ENCODE measurements at regions not wholly inside any gene's neighbourhood (a gene's known extent, or its start where the extent isn't known, plus 50 kb on each side); places are given as distances from the start of the nearest gene placed in this dataset.

DNA sequence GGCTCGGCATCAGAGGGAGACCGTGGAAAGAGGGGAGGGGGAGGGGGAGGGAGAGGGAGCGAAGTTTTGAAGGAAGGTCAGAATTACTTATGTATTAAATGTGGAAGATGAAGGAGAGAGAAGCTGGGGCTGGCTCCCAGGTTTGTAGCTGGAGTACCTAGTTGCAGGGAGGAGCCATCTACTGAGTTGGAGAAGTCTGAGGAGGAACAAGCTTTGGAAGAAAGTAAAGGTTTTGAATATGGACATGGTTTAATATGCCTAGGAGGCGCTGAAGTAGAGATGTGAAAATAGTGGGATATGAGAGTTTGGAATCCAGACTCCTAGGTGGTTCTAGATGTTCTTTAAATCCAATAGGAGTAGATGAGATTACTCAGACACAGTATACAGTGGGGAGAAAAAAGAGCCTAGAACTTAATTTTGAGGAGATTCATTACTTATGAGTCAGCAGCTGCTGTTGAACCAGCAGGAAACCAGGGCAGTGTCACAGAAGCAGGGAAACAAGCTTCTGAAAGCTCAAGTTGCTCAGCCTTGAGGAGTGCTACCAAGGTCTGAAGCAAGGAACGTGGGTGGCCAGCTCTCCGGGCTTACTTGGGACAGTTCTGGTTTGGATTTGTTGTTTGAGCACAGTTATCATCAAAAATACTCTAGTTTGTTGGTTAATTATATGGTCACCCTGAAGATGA lies 149.3 kb downstream of the UTRN start:
- DNase-seq (ENCODE audit: low read depth, low spot score) (no peak), ATAC-seq (peak; percentile 65)
- ChIA-PET POLR2A (interaction anchor here (0.6 kb wide), 1 partner anchor 44 kb away, joined by 3 read pairs; no protein-coding TSS in a partner anchor), CTCF (interaction anchor here (0.5 kb wide), 2 partner anchors 47 to 104 kb away, joined by 4 read pairs; no protein-coding TSS in a partner anchor)
- Histone ChIP-seq H3K9me3 (ENCODE audit: control insufficient read depth, insufficient read depth, low read depth, low read length) (no peaks in the 10 kb centered on the region), H3K4me1 (ENCODE audit: control insufficient read depth, insufficient read depth, low read length) (0 out of 2 replicates have a peak, but pooled peaks cover 3% of the 10 kb centered on the region), H3K27me3 (ENCODE audit: control insufficient read depth, insufficient read depth, low read length) (no peaks in the 10 kb centered on the region), H3K36me3 (ENCODE audit: control insufficient read depth, insufficient read depth, low read length) (peaks cover 14% of the 10 kb centered on the region), H3K4me3 (ENCODE audit: low read depth in 2 of 2, low read length in 2 of 2) (no peak overlapping the region), H3K27ac (ENCODE audit: low read length) (no peak overlapping the region)
- BruUV-seq (replicated peaks) = no TSS peak
- in situ Hi-C loops (cut with HindIII; ENCODE audit: low pct_unique_long_range_greater_than_20kb, low sequenced_read_pairs) (no loop called here), intact Hi-C loops (cut with micrococcal nuclease; ENCODE audit: unreplicated experiment) (no loop called here)
- TF ChIP-seq, protein P1, sequence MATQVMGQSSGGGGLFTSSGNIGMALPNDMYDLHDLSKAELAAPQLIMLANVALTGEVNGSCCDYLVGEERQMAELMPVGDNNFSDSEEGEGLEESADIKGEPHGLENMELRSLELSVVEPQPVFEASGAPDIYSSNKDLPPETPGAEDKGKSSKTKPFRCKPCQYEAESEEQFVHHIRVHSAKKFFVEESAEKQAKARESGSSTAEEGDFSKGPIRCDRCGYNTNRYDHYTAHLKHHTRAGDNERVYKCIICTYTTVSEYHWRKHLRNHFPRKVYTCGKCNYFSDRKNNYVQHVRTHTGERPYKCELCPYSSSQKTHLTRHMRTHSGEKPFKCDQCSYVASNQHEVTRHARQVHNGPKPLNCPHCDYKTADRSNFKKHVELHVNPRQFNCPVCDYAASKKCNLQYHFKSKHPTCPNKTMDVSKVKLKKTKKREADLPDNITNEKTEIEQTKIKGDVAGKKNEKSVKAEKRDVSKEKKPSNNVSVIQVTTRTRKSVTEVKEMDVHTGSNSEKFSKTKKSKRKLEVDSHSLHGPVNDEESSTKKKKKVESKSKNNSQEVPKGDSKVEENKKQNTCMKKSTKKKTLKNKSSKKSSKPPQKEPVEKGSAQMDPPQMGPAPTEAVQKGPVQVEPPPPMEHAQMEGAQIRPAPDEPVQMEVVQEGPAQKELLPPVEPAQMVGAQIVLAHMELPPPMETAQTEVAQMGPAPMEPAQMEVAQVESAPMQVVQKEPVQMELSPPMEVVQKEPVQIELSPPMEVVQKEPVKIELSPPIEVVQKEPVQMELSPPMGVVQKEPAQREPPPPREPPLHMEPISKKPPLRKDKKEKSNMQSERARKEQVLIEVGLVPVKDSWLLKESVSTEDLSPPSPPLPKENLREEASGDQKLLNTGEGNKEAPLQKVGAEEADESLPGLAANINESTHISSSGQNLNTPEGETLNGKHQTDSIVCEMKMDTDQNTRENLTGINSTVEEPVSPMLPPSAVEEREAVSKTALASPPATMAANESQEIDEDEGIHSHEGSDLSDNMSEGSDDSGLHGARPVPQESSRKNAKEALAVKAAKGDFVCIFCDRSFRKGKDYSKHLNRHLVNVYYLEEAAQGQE (IDR thresholded peaks at IDR 0.05; ENCODE audit: insufficient read depth in 1 of 2, low read depth in 2 of 2, low read length in 1 of 2) = no peak
- TF ChIP-seq POLR2AphosphoS5 (IDR thresholded peaks at IDR 0.05; ENCODE audit: low read depth, low read length) (no peak), SIN3A (IDR thresholded peaks at IDR 0.05; ENCODE audit: borderline replicate concordance, insufficient read depth, low read depth, low read length) (no peak), CTCF (IDR thresholded peaks at IDR 0.05) (no peak), TCF7L2 (IDR thresholded peaks at IDR 0.05; ENCODE audit: low read depth, low read length) (no peak)

- POLR2A ChIA-PET = no interaction called here
- peak; percentile 34; the same call in 1 of the 2 replicates for ATAC-seq
Measured at GRCh38 chr6:144435602-144436426, 150.7 kb downstream of the UTRN start.

More at GRCh38 chr6:144435602-144436426, 150.7 kb downstream of the UTRN start:
- no TSS peak for BruUV-seq (replicated peaks)
- TF ChIP-seq, protein P1 (IDR thresholded peaks at IDR 0.05; ENCODE audit: insufficient read depth in 1 of 2, low read depth in 2 of 2, low read length in 1 of 2) = no peak
- TF ChIP-seq TCF7L2 (IDR thresholded peaks at IDR 0.05; ENCODE audit: low read depth, low read length) = no peak
- no peak for TF ChIP-seq POLR2AphosphoS5 (IDR thresholded peaks at IDR 0.05; ENCODE audit: low read depth, low read length)
- TF ChIP-seq CTCF (IDR thresholded peaks at IDR 0.05) = no peak
- no peak for TF ChIP-seq SIN3A (IDR thresholded peaks at IDR 0.05; ENCODE audit: borderline replicate concordance, insufficient read depth, low read depth, low read length)
- CTCF ChIA-PET = no interaction called here
- Histone ChIP-seq H3K27ac (ENCODE audit: low read length) (no peak overlapping the region), H3K27me3 (ENCODE audit: control insufficient read depth, insufficient read depth, low read length) (no peaks in the 10 kb centered on the region), H3K36me3 (ENCODE audit: control insufficient read depth, insufficient read depth, low read length) (peaks cover 10% of the 10 kb centered on the region), H3K4me3 (ENCODE audit: low read depth in 2 of 2, low read length in 2 of 2) (no peak overlapping the region), H3K9me3 (ENCODE audit: control insufficient read depth, insufficient read depth, low read depth, low read length) (no peaks in the 10 kb centered on the region), H3K4me1 (ENCODE audit: control insufficient read depth, insufficient read depth, low read length) (0 out of 2 replicates have a peak, but pooled peaks cover 3% of the 10 kb centered on the region)
- intact Hi-C loops (cut with micrococcal nuclease; ENCODE audit: unreplicated experiment) (no loop called here), in situ Hi-C loops (cut with HindIII; ENCODE audit: low pct_unique_long_range_greater_than_20kb, low sequenced_read_pairs) (no loop called here)
- DNase-seq (ENCODE audit: low read depth, low spot score) = no peak
